ENCODE measurements at regions not wholly inside any gene's neighbourhood (a gene's known extent, or its start where the extent isn't known, plus 50 kb on each side); places are given as distances from the start of the nearest gene placed in this dataset.

DNA sequence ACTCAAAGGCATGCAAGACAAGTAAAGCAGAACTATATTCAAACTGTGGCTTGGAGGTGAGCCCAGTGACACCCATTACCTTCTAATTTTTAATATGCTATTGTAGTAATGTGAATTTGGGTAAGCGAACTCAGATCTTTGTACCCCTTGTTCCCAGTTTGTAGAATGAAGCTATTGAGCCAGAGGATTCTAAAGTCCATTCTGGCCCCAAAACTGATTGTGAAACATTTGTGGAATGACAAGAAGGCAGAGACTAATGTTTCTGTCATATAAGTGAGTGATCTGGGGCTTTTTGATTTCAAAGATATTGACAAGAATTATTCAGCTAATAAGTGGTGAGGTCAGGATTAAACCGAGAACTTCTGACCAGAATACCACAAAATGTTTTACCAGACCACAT, 283.8 kb upstream of the CA10 start:
- TF ChIP-seq POLR2A (IDR thresholded peaks at IDR 0.05) = no peak
- TF ChIP-seq, protein P1, sequence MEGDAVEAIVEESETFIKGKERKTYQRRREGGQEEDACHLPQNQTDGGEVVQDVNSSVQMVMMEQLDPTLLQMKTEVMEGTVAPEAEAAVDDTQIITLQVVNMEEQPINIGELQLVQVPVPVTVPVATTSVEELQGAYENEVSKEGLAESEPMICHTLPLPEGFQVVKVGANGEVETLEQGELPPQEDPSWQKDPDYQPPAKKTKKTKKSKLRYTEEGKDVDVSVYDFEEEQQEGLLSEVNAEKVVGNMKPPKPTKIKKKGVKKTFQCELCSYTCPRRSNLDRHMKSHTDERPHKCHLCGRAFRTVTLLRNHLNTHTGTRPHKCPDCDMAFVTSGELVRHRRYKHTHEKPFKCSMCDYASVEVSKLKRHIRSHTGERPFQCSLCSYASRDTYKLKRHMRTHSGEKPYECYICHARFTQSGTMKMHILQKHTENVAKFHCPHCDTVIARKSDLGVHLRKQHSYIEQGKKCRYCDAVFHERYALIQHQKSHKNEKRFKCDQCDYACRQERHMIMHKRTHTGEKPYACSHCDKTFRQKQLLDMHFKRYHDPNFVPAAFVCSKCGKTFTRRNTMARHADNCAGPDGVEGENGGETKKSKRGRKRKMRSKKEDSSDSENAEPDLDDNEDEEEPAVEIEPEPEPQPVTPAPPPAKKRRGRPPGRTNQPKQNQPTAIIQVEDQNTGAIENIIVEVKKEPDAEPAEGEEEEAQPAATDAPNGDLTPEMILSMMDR (IDR thresholded peaks at IDR 0.05) = no peak
